PC-3 (cell line): ENCODE measurements at regions not wholly inside any gene's neighbourhood (a gene's known extent, or its start where the extent isn't known, plus 50 kb on each side); places are given as distances from the start of the nearest gene placed in this dataset.

Source experiments
- ATAC-seq: fragments of 200-7000 bp; cut with Tn5 transposase; 2 replicates; pipeline ENCODE4 v1.9.1; 2020; ENCODE audit warnings: mild to moderate bottlenecking, moderate library complexity
- BruUV-seq: library from RNA; stranded (reverse); fragments of 400-500 nt; replicated peaks from 2 replicates; lab custom pipeline; 2021; lab: Mats Ljungman, UMichigan
- CTCF ChIA-PET: fragments of 300-600 bp; sonication (Branson Sonifier 250); formaldehyde crosslinking; loops from one replicate; lab custom pipeline; 2022; ENCODE audit warnings: antibody characterized with exemption; lab: Charles Lee
- POLR2A ChIA-PET: fragments of 300-600 bp; sonication (Branson Sonifier 250); formaldehyde crosslinking; loops from one replicate; lab custom pipeline; 2022; ENCODE audit warnings: antibody characterized with exemption; ENCODE audit not compliant: unreplicated experiment; lab: Charles Lee
- DNase-seq: peaks from one replicate; pipeline ENCODE4 v3.0.0-alpha.2; 2015
- H2AFZ ChIP-seq: fragments of 300-600 bp; sonication (generic); 2 replicates; pipeline ENCODE4 v1.6.0; 2016; ENCODE audit warnings: antibody characterized with exemption, low read length
- H3F3A ChIP-seq: fragments of 300-600 bp; sonication (generic); one replicate; pipeline ENCODE4 v1.6.0; 2017; ENCODE audit warnings: antibody characterized with exemption, low read length, control low read depth, mild to moderate bottlenecking; ENCODE audit not compliant: unreplicated experiment
- H3K27ac ChIP-seq: fragments of 300-600 bp; sonication (generic); 2 replicates; pipeline ENCODE4 v1.5.1; 2016; ENCODE audit warnings: mild to moderate bottlenecking, low read length
- H3K27me3 ChIP-seq: fragments of 300-600 bp; sonication (generic); 2 replicates; pipeline ENCODE4 v1.6.1; 2016; ENCODE audit warnings: low read length, mixed read lengths
- H3K36me3 ChIP-seq: fragments of 300-600 bp; sonication (generic); 2 replicates; pipeline ENCODE4 v1.6.1; 2016; ENCODE audit warnings: low read depth, mixed run types, low read length, mixed read lengths
- H3K4me1 ChIP-seq: fragments of 300-600 bp; sonication (generic); 2 replicates; pipeline ENCODE4 v1.5.1; 2016; ENCODE audit warnings: low read length; ENCODE audit not compliant: insufficient read depth
- H3K4me2 ChIP-seq: fragments of 300-600 bp; sonication (generic); 2 replicates; pipeline ENCODE4 v1.6.0; 2016; ENCODE audit warnings: low read length
- H3K4me3 ChIP-seq: fragments of 300-600 bp; sonication (generic); 2 replicates; pipeline ENCODE4 v1.5.1; 2016; ENCODE audit warnings: mild to moderate bottlenecking, low read length, mixed read lengths
- H3K79me2 ChIP-seq: fragments of 300-600 bp; sonication (generic); 2 replicates; pipeline ENCODE4 v1.6.1; 2017; ENCODE audit warnings: low read length, mixed read lengths
- H3K9ac ChIP-seq: fragments of 300-600 bp; sonication (generic); 2 replicates; pipeline ENCODE4 v1.6.0; 2016; ENCODE audit warnings: mild to moderate bottlenecking, low read length
- H3K9me2 ChIP-seq: fragments of 300-600 bp; sonication (generic); replicated peaks from 2 replicates; pipeline ENCODE4 v1.6.1; 2016; ENCODE audit warnings: mixed run types, low read length, mixed read lengths
- H3K9me3 ChIP-seq: fragments of 300-600 bp; sonication (generic); 2 replicates; pipeline ENCODE4 v1.6.1; 2016; ENCODE audit warnings: low read length, mixed read lengths
- H4K20me1 ChIP-seq: fragments of 300-600 bp; sonication (generic); 2 replicates; pipeline ENCODE4 v1.6.1; 2016; ENCODE audit warnings: low read length, mixed read lengths
- EZH2 ChIP-seq: fragments of 300-600 bp; sonication (generic); IDR thresholded peaks from one replicate; pipeline ENCODE4 v1.6.1; 2017; ENCODE audit warnings: antibody characterized with exemption, mild to moderate bottlenecking, low read length; ENCODE audit not compliant: unreplicated experiment
- EZH2phosphoT487 ChIP-seq: fragments of 300-600 bp; sonication (generic); IDR thresholded peaks from 2 replicates; pipeline ENCODE4 v1.6.1; 2018; ENCODE audit warnings: mild to moderate bottlenecking, antibody characterized with exemption, low read length, borderline replicate concordance
- intact Hi-C: fragments of 100-400 bp; cut with micrococcal nuclease; formaldehyde crosslinking; loops from 2 replicates; pipeline ENCODE4 v1.9.0; 2023
- TF ChIP-seq, protein P1 (sequence below): fragments of 300-600 bp; sonication (generic); conservative IDR thresholded peaks from 2 replicates; pipeline ENCODE4 v1.5.1; 2017; ENCODE audit warnings: antibody characterized with exemption, low read depth, mild to moderate bottlenecking, low read length

DNA sequence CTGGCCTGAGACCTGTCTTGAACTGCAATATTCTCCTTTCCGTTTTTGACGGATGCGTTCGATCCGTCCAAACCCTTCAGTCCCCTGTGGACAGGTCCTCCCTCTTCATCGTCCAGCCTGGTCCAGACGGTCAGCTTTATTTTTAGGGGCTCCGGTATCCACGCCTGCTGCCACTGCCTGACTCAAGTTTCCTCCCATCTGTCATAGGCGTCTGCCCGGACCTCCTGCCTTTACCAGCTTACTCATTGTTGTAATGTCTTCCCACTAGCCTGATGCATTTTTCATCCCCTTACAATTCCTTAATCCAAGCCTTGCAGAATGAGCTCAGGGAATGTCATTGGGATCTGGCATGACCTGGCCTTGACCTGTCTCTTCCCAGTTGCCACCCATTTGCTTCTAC is 145.8 kb downstream of the TENT4A start:
- H3K79me2 ChIP-seq, result no peaks in the 10 kb centered on the region
- no peak overlapping the region for H3K27ac ChIP-seq
- H3F3A ChIP-seq, result no peaks in the 10 kb centered on the region
- H3K4me3 ChIP-seq, result no peak overlapping the region
- intact Hi-C loops, result no loop called here
- H3K9me2 ChIP-seq, result no peaks in the 10 kb centered on the region
- H2AFZ ChIP-seq, result no peak overlapping the region
- H3K4me2 ChIP-seq, result no peak overlapping the region
- ChIA-PET CTCF (no interaction called here), POLR2A (no interaction called here)
- BruUV-seq, result no TSS peak
- no peak for TF ChIP-seq EZH2
- TF ChIP-seq, protein P1, sequence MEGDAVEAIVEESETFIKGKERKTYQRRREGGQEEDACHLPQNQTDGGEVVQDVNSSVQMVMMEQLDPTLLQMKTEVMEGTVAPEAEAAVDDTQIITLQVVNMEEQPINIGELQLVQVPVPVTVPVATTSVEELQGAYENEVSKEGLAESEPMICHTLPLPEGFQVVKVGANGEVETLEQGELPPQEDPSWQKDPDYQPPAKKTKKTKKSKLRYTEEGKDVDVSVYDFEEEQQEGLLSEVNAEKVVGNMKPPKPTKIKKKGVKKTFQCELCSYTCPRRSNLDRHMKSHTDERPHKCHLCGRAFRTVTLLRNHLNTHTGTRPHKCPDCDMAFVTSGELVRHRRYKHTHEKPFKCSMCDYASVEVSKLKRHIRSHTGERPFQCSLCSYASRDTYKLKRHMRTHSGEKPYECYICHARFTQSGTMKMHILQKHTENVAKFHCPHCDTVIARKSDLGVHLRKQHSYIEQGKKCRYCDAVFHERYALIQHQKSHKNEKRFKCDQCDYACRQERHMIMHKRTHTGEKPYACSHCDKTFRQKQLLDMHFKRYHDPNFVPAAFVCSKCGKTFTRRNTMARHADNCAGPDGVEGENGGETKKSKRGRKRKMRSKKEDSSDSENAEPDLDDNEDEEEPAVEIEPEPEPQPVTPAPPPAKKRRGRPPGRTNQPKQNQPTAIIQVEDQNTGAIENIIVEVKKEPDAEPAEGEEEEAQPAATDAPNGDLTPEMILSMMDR, result no peak
- no peak for TF ChIP-seq EZH2phosphoT487
- ATAC-seq (no peak), DNase-seq (no peak)
- no peaks in the 10 kb centered on the region for H3K4me1 ChIP-seq
- no peaks in the 10 kb centered on the region for H4K20me1 ChIP-seq
- no peaks in the 10 kb centered on the region for H3K36me3 ChIP-seq
- H3K9ac ChIP-seq, result no peak overlapping the region
- H3K27me3 ChIP-seq, result peaks cover 73% of the 10 kb centered on the region
- peaks cover 5% of the 10 kb centered on the region; the same call in 1 of the 2 replicates for H3K9me3 ChIP-seq

DNA sequence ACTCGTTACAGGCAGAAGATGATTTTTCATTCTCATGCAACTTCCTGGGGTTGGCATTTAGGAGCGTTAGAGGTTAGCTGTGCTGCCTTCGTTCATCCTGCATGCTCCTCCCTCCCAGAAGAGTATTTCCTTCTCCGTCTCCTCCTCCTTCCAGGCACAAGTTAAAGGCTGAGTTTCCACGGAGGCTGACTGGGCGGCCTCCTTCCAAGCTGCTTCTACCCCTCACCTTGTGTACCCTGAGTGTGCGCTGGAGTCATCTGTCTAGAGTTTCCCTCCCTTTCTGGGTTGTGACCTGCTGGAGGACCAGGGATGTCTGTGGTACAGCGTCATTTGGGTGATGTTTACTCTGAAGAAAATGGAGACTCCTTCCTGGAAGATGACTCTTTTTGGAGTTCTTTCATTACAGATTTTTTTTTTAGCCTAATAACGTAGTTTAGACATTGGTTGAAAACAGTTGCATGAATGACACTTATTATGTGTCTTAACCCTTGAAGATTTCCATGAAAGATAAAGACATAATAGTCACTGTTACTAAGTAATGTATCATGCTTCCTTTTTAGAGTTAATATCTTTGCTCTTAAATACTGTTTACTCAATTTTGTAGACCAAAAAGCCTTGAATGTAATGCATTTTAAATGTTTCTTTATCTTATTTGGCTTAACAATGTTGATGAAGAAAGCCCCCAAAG is 146.9 kb downstream of the TENT4A start:
- BruUV-seq, result no TSS peak
- no peaks in the 10 kb centered on the region for H3K9me3 ChIP-seq
- no peak overlapping the region for H3K9ac ChIP-seq
- intact Hi-C loops, result no loop called here
- H3K9me2 ChIP-seq, result 0 out of 2 replicates have a peak, but pooled peaks cover 3% of the 10 kb centered on the region
- H3K4me2 ChIP-seq, result no peak overlapping the region
- peaks cover 84% of the 10 kb centered on the region for H3K27me3 ChIP-seq
- H3F3A ChIP-seq, result no peaks in the 10 kb centered on the region
- no peaks in the 10 kb centered on the region for H3K4me1 ChIP-seq
- ChIA-PET CTCF (no interaction called here), POLR2A (no interaction called here)
- H4K20me1 ChIP-seq, result no peaks in the 10 kb centered on the region
- no peak for ATAC-seq
- H3K79me2 ChIP-seq, result no peaks in the 10 kb centered on the region
- H3K4me3 ChIP-seq, result no peak overlapping the region
- H3K36me3 ChIP-seq, result no peaks in the 10 kb centered on the region
- no peak for DNase-seq
- no peak for TF ChIP-seq EZH2
- TF ChIP-seq EZH2phosphoT487, result no peak
- TF ChIP-seq, protein P1, result no peak
- H2AFZ ChIP-seq, result no peak overlapping the region
- H3K27ac ChIP-seq, result no peak overlapping the region

DNA sequence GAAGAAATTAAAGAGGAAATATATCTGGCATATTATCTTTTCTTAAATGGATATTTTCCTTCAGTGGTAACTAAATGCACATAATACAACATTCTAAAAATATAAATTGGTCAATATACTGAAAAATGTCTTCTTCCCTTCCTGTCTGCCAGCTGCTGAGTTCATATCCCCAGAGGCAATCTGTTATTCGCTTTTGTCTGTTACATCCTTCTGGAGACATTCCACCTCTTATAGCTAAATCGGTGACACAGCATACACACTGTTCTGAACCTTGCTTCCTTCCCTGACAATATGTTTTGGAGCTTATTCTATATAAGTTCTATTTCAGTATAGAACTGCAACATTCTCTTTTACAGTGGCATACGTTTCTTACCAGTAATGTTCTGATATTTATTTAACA is 147.8 kb downstream of the TENT4A start:
- H3K9me2 ChIP-seq, result 0 out of 2 replicates have a peak, but pooled peaks cover 3% of the 10 kb centered on the region
- no peaks in the 10 kb centered on the region for H3K36me3 ChIP-seq
- no peaks in the 10 kb centered on the region for H4K20me1 ChIP-seq
- BruUV-seq, result no TSS peak
- peaks cover 82% of the 10 kb centered on the region for H3K27me3 ChIP-seq
- H2AFZ ChIP-seq, result no peak overlapping the region
- DNase-seq (no peak), ATAC-seq (no peak)
- H3K4me1 ChIP-seq, result no peaks in the 10 kb centered on the region
- intact Hi-C loops, result no loop called here
- no peak overlapping the region for H3K4me3 ChIP-seq
- H3F3A ChIP-seq, result no peaks in the 10 kb centered on the region
- ChIA-PET POLR2A (no interaction called here), CTCF (no interaction called here)
- no peak overlapping the region for H3K27ac ChIP-seq
- no peak overlapping the region for H3K9ac ChIP-seq
- no peak for TF ChIP-seq EZH2phosphoT487
- TF ChIP-seq, protein P1, result no peak
- no peak for TF ChIP-seq EZH2
- H3K4me2 ChIP-seq, result no peak overlapping the region
- no peaks in the 10 kb centered on the region for H3K79me2 ChIP-seq
- no peaks in the 10 kb centered on the region for H3K9me3 ChIP-seq
